ENCODE measurements at regions not wholly inside any gene's neighbourhood (a gene's known extent, or its start where the extent isn't known, plus 50 kb on each side); places are given as distances from the start of the nearest gene placed in this dataset.

DNA sequence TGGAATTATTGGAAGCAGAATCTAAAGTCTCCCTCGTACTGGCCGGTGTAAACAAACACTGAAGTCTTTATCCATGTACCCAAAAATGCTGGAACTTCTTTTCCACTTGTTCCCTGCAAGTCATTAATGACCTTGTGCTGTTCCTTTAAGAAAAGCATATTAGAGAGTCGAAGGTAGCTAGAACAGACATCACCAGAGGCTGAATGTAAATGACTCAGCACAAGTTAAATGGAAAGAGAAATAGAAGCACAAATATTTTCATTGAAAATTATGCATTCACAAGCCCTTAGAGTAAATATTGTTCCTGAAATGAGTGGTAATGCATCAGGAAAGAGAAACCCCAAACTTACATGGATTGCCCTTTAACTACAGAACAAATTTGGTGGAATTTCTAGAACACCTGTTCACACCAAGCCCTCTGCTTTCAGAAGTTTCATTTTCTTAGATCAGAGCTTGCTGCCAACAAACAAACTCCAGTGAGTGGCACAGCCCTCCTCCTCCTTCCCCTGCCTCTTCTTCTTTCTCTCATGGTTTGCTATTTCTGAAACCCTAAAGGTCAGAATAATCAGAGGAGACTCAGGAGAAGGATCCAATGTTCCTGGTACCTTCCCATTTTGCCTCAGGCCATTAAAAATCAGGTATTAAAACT lies 264.3 kb downstream of the TXNL1 start:
- TF ChIP-seq CTCF (IDR thresholded peaks at IDR 0.05; ENCODE audit: low read length) (no peak), EZH2 (IDR thresholded peaks at IDR 0.05; ENCODE audit: borderline replicate concordance, low read length) (no peak)

Data from OCI-LY1 (cell line).